HG03469 (cell line): ENCODE measurements at regions not wholly inside any gene's neighbourhood (a gene's known extent, or its start where the extent isn't known, plus 50 kb on each side); places are given as distances from the start of the nearest gene placed in this dataset.

ENCODE experiments used
- ATAC-seq: cut with Tn5 transposase; IDR thresholded peaks from one replicate; pipeline ENCODE4 v1.9.1; 2021; ENCODE audit warnings: mild to moderate bottlenecking, moderate library complexity, moderate number of reproducible peaks; ENCODE audit not compliant: unreplicated experiment

DNA sequence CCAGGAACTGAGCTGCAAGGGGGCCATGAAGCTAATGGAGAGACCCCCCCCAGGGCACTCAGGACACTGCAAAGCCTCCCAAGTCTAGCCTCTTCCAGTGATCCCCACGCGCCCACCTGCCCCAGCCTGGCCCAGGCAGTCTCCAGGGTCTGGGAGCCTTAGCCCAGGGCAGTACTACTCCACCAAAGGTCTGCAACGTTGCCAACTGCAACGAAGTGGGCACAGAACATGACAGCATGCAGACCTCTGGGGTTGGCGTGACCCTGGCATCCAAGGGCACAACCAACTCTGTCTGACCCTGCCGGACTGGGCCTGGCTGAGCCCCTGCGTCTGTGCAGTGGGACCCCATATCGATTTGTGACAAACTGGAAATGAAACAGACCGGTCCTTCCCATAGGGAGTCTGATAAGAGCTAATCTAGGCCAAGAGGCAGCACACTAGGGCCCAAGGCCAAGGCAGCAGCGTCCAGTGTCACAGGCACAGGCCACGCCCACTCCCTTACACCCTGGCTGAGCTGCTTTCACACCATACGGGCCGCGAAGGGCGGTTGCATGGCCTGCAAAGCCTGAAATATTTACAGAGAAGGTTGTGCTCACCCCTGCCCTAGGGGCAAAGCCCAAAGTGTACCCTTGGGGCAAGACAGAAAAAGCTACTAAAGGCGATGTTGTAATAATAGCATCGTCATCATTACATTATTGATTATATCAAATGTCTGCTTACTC lies 76.7 kb downstream of the NCOR2 start:
- no peak for ATAC-seq

DNA sequence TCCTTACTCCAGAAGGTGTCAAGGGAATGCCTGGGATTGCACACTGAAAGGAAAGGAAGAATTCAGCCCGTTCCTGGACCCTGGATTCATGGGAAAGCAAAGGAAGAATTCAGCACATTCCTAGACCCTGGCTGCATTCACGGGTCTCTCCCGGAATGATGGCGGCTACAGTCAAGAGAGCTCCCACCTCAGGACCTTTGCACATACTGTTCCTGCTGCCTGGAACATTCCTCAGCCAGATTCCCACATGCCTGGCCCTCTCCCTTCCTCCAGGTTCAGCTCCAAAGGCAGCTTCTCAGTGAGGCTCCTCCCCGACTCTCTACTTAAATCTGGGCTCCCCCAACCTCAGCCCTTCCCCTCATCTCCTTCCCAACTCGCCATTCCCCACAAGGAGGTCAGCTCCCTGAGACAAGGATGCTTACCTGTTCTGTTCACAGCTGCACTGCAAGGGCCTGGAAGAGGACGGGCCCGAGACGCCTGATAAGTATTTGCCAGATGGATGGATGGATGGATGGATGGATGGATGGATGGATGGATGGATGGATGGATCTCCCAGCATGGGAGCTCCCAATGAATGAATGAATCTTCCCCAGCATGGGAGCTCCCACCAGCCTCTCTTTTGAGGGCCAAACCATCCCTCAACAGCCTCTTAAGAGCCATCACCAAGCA lies 77.4 kb downstream of the NCOR2 start:
- no peak for ATAC-seq

GRCh38 chr12:124489220-124489619 lies 78.2 kb downstream of the NCOR2 start:
- ATAC-seq = no peak

- ATAC-seq = no peak
Observed at GRCh38 chr12:124488520-124488919, 78.9 kb downstream of the NCOR2 start.

DNA sequence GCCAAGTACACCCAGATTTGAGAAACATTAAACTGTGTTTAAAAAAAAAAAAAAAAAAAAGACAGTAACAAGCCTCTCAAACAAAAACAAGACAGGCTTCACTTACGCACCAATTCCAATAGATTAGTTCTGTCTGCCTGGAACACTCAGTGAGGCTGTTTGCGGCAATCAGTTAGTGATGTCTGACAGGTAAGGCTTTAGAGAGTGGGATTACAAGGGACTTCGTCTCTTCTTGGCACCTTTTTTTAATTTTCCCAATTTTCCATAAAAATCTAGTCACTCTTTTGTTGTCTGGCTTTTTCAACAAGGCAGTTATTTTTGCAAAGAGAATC lies 79.6 kb downstream of the NCOR2 start:
- ATAC-seq = no peak

DNA sequence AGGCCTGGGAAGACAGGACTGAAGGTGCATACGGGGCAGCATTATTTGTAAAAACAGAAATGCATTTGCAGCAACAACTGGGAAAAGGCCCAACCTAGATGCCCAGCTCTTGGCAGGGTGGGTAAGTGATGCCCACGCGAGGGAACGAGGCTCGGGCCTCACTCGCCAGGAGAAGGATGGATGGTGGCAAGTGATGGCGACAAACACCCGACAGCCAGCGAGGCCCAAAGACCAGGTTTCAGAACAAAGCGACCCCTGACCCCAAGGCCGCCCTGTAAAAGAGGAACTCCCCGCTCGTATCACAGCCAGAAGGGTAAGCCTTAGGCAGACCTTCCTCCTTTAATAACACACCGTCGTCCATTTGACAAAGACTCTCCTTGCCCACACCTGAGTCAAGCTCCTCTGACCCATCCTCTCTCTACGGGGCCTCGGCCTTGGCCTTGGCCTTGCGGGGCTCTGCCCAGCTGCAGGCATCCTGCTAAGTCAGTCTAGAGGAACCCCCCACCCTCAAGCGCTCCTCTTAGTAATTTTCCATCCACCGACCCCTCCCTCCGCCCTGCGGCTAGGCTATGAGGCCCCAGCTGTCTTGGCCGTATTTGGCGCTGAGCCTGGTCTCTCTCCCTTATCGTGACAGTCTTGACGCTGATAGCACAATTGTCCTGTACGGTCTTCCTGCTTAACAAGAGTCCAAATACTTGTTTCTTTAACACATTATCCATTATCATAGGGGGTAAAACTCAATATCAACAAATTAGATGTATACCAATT lies 80.2 kb downstream of the NCOR2 start:
- ATAC-seq = no peak

- no peak for ATAC-seq
Observed at GRCh38 chr12:124486346-124486963, 81.0 kb downstream of the NCOR2 start.

GRCh38 chr12:124485371-124485770 lies 82.0 kb downstream of the NCOR2 start:
- ATAC-seq = no peak

- ATAC-seq = no peak
Observed at GRCh38 chr12:124484526-124484953, 82.9 kb downstream of the NCOR2 start.

GRCh38 chr12:124484067-124484466 lies 83.3 kb downstream of the NCOR2 start:
- ATAC-seq = no peak

- ATAC-seq = no peak
Observed at GRCh38 chr12:124482901-124483799, 84.3 kb downstream of the NCOR2 start.

- no peak for ATAC-seq
Observed at GRCh38 chr12:124482567-124482893, 84.9 kb downstream of the NCOR2 start.

DNA sequence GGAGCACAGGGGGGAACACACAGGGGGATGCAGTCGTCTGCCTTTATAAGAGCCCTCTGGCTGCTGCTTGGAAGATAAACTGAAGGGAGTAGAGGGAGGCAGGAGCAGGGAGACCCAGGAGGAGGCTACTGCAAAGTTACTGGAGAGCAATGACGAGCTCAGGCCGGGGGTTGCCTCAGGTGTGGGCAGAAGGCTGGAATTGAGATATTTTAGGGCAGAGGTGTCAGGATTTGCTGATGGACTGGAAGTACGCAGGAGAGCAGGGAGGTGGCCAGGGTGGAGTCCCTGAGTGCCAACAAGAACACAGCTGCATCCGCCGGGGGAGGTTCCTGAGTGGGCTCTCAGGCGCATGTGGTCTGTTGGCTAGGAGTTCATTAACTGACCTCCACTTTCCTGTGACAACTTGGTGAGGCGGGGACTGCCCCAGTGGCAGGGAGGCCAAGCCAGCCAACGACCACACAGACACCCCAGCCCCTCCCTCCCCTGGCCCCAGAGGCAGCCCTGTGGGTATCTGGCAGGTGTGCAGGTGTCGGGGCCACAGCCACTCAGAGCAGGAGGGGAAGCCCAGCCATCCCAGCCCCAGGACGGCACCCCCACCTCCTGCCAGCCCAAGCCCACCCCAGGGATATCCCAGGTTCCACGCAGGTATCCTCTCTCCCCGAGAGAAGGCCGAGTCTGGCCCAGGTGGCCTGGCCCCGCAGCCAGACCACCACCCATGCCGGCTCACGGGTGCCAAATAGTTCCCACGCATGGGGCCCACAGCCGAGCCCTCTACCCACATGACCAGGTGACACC lies 85.4 kb downstream of the NCOR2 start:
- ATAC-seq = no peak

- ATAC-seq = no peak
Observed at GRCh38 chr12:124481257-124481750, 86.1 kb downstream of the NCOR2 start.

DNA sequence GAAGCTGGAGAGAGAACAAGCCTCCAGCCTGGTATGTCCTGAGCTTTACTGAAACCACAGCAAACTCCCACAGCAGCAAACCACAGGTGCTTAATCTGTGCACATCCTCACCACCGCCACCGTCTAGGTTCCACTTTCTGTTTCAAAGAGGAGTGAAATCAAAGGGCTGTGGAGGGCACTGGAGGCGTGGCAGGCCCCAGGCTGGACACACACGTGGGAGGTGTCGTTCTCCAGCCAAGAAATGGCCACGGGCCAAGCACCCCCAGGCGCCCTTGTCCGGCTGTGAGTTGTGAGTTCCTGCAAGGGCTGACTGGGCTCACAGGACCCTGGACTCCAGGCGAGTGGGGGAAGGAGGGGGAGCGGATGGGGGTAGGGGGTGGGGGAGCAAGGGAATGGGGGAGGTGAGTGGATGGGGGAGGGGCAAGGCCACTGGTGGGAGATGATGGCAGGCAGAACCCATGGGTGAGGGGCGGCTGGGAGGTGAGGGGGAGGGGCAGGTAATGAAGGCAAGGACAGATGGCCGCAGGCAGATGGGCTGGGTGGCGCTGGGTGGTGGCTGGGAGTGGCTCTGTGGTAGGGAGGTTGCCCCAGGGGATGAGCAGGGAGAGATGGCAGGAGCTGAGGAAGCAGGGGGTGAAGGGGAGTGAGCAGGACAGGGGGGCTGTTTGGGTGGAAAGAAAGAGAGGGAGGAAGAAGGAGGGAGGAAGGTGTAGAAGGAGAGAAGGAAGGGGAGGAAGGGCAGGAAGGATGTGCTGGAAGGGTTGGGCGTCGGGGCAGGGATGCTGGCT lies 86.7 kb downstream of the NCOR2 start:
- peak; percentile 47 for ATAC-seq

DNA sequence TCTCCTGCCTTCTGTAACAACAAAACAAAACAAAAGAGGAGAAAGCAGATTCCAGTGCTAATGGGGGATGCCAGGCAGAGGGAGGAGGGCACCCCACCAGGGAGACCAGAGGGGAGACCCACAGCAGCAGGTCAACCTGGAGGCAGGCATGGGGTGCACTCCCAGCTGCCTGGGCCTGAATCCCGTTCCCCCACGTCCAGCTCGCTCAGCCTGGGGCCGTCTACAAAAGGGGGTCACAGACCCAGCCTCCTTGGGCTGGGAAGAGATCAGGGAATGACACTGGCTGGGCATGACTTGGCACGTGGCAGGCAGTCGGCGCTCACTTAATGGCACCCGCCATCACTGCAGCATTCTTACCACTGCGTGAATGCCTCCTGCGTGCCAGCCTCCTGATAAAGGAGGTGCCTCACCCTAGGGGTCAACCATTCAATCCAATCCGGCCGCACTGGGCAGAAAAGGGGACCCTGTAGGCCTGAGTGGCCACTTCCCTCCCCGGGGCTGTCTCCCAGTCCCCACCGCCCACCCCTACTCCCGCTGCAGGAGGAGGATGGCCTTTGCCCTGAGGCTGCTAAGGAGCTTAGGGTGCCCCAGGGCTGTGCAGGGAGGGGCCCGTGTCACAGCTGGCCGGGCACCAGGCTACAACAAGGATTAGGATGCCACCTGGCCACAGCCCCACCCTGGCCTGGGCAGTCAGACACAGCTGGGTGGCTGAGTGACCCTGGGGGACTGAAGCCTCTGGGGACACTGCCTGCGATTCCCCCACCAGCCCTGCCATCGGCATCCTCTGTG lies 87.5 kb downstream of the NCOR2 start:
- no peak for ATAC-seq

- ATAC-seq = no peak
Observed at GRCh38 chr12:124478985-124479645, 88.3 kb downstream of the NCOR2 start.

DNA sequence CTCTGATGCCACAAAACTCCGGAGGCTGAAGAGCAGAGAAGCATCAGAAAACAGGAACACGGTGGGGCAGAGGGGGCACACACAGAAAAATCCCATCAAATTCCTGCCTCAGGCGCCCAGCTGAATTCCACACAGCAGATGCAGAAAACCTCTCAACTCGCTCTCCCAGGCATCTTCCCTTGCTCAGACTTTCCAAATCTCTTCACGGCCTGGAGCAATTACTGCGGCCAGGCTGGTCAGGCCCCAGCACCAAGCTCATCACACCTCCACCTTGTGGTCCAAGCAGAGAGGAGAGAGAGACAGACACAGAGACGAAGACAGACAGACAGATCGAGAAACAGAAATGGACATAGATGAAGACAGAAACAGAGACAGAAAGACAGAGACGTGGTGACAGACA lies 89.0 kb downstream of the NCOR2 start:
- no peak for ATAC-seq
